ENCODE measurements at regions not wholly inside any gene's neighbourhood (a gene's known extent, or its start where the extent isn't known, plus 50 kb on each side); places are given as distances from the start of the nearest gene placed in this dataset.
A peak's percentile ranks its signal among the peaks of the same experiment; 100 is the strongest.

- H2AFZ ChIP-seq (ENCODE audit: control insufficient read depth, low read length): peak overlapping the region; percentile 46
- no peak for FAIRE-seq
- H3K79me2 ChIP-seq (ENCODE audit: control insufficient read depth, insufficient read depth, low read length): no peaks in the 10 kb centered on the region
- TF ChIP-seq EZH2 (IDR thresholded peaks at IDR 0.05; ENCODE audit: low read length) (no peak), CTCF (optimal IDR thresholded peaks at IDR 0.05 in 1 of 3, IDR thresholded peaks at IDR 0.05 in 1 of 3, conservative IDR thresholded peaks at IDR 0.05 in 1 of 3; ENCODE audit: extremely low read depth in 1 of 3, insufficient read depth in 2 of 3, low read length in 3 of 3) (no peak)
- peak overlapping the region in 2 of 3 experiments; percentile 41 to 49 for H3K4me3 ChIP-seq (ENCODE audit: control insufficient read depth in 2 of 3, extremely low read depth in 1 of 3, insufficient read depth in 2 of 3, low read depth in 1 of 3, low read length in 3 of 3)
- H3K4me2 ChIP-seq (ENCODE audit: control insufficient read depth, extremely low read depth, insufficient read depth, low read depth, low read length): peak overlapping the region; percentile 63
- H3K9ac ChIP-seq (ENCODE audit: control insufficient read depth, extremely low read depth, insufficient read depth, low read length): no peak overlapping the region
- peaks cover 5% of the 10 kb centered on the region for H3K4me1 ChIP-seq (ENCODE audit: control insufficient read depth, extremely low read depth, insufficient read depth, low read length)
- no peaks in the 10 kb centered on the region for H3K36me3 ChIP-seq (ENCODE audit: control insufficient read depth in 2 of 2, extremely low read depth in 1 of 2, insufficient read depth in 2 of 2, low read length in 2 of 2)
- no peak for DNase-seq (ENCODE audit: low read depth, low spot score)
- H3K27me3 ChIP-seq (ENCODE audit: control insufficient read depth, extremely low read depth, insufficient read depth, low read length): peaks cover 7% of the 10 kb centered on the region
- no peaks in the 10 kb centered on the region for H3K9me1 ChIP-seq (ENCODE audit: control insufficient read depth, extremely low read depth, insufficient read depth, low read length)
- no peaks in the 10 kb centered on the region for H3K9me3 ChIP-seq (ENCODE audit: control insufficient read depth, low read depth, low read length)
- dilution Hi-C loops (cut with MboI; ENCODE audit: extremely low pct_ligation_motif_present, low sequenced_read_pairs): no loop called here
- no peak overlapping the region for H3K27ac ChIP-seq (ENCODE audit: control insufficient read depth, insufficient read depth, low read length)
- H4K20me1 ChIP-seq (ENCODE audit: control insufficient read depth, extremely low read depth, insufficient read depth, low read length): no peaks in the 10 kb centered on the region
Observed at GRCh38 chr9:1916655-1917054, 98.5 kb upstream of the SMARCA2 start.

- Histone ChIP-seq H2AFZ (ENCODE audit: control insufficient read depth, low read length) (peak overlapping the region; percentile 56), H4K20me1 (ENCODE audit: control insufficient read depth, extremely low read depth, insufficient read depth, low read length) (no peaks in the 10 kb centered on the region), H3K9ac (ENCODE audit: control insufficient read depth, extremely low read depth, insufficient read depth, low read length) (no peak overlapping the region), H3K4me1 (ENCODE audit: control insufficient read depth, extremely low read depth, insufficient read depth, low read length) (peaks cover 5% of the 10 kb centered on the region), H3K9me1 (ENCODE audit: control insufficient read depth, extremely low read depth, insufficient read depth, low read length) (no peaks in the 10 kb centered on the region), H3K4me3 (ENCODE audit: control insufficient read depth in 2 of 3, extremely low read depth in 1 of 3, insufficient read depth in 2 of 3, low read depth in 1 of 3, low read length in 3 of 3) (peak overlapping the region in 1 of 3 experiments; percentile 51), H3K27me3 (ENCODE audit: control insufficient read depth, extremely low read depth, insufficient read depth, low read length) (peaks cover 7% of the 10 kb centered on the region), H3K79me2 (ENCODE audit: control insufficient read depth, insufficient read depth, low read length) (no peaks in the 10 kb centered on the region), H3K36me3 (ENCODE audit: control insufficient read depth in 2 of 2, extremely low read depth in 1 of 2, insufficient read depth in 2 of 2, low read length in 2 of 2) (no peaks in the 10 kb centered on the region), H3K9me3 (ENCODE audit: control insufficient read depth, low read depth, low read length) (no peaks in the 10 kb centered on the region), H3K27ac (ENCODE audit: control insufficient read depth, insufficient read depth, low read length) (no peak overlapping the region), H3K4me2 (ENCODE audit: control insufficient read depth, extremely low read depth, insufficient read depth, low read depth, low read length) (peak overlapping the region; percentile 63)
- dilution Hi-C loops (cut with MboI; ENCODE audit: extremely low pct_ligation_motif_present, low sequenced_read_pairs): no loop called here
- no peak for DNase-seq (ENCODE audit: low read depth, low spot score)
- peak; percentile 29 for FAIRE-seq
- TF ChIP-seq EZH2 (IDR thresholded peaks at IDR 0.05; ENCODE audit: low read length) (no peak), CTCF (optimal IDR thresholded peaks at IDR 0.05 in 1 of 3, IDR thresholded peaks at IDR 0.05 in 1 of 3, conservative IDR thresholded peaks at IDR 0.05 in 1 of 3; ENCODE audit: extremely low read depth in 1 of 3, insufficient read depth in 2 of 3, low read length in 3 of 3) (no peak)
Observed at GRCh38 chr9:1917396-1917935, 97.7 kb upstream of the SMARCA2 start.
